Ovary (tissue), 7 donors: ENCODE measurements at regions not wholly inside any gene's neighbourhood (a gene's known extent, or its start where the extent isn't known, plus 50 kb on each side); places are given as distances from the start of the nearest gene placed in this dataset.
"Not testable (repeated sequence)": the region's sequence is repeated elsewhere in the genome, so short reads cannot be mapped to it uniquely, and the experiment has no call there.

ENCODE experiments used
- DNase-seq, 5 donors: peaks; one replicate each; pipeline ENCODE4 v3.0.0-alpha.2; 2019 to 2020
- H3K27ac ChIP-seq, 2 donors: fragments of 200-600 bp; one replicate each; pipeline versions ENCODE4 v1.5.1 to v1.8.0; 2019 to 2022
- H3K27me3 ChIP-seq: fragments of 200-600 bp; one replicate; pipeline ENCODE4 v1.8.0; 2022
- H3K36me3 ChIP-seq: fragments of 200-600 bp; sonication (generic); one replicate; pipeline ENCODE4 v1.5.1; 2019
- H3K4me1 ChIP-seq: one replicate; pipeline ENCODE4 v1.8.1; 2013; ENCODE audit warnings: mild to moderate bottlenecking, moderate library complexity; ENCODE audit not compliant: insufficient read depth
- H3K4me3 ChIP-seq: fragments of 200-600 bp; sonication (generic); one replicate; pipeline ENCODE4 v1.5.1; 2017
- H3K9me3 ChIP-seq, 2 donors: fragments of 200-600 bp in 1 of 2; sonication (generic) in 1 of 2; one replicate each; pipeline versions ENCODE4 v1.5.1 to v1.8.1; 2013 to 2019; ENCODE audit warnings: mild to moderate bottlenecking in 1 of 2, moderate library complexity in 1 of 2
- CTCF ChIP-seq, 3 donors: fragments of 450-650 bp in 2 of 3; fragments of 200-600 bp in 1 of 3; IDR thresholded peaks; one replicate each; pipeline versions ENCODE4 v1.5.1 to v1.8.0; 2016 to 2022; ENCODE audit warnings: antibody characterized with exemption in 3 of 3, mild to moderate bottlenecking in 1 of 3
- EP300 ChIP-seq: sonication (generic); formaldehyde crosslinking; IDR thresholded peaks from one replicate; pipeline ENCODE4 v1.6.1; 2017; ENCODE audit warnings: antibody characterized with exemption
- POLR2A ChIP-seq: fragments of 450-650 bp; IDR thresholded peaks from one replicate; pipeline ENCODE4 v1.6.1; 2017; ENCODE audit warnings: antibody characterized with exemption, mild to moderate bottlenecking, moderate library complexity
- WGBS, 3 donors: extraction: QIAGEN DNeasy Blood & Tissue Kit in 1 of 3; methylation state at CpG; one replicate each; pipeline versions ENCODE4 v1.1.5 to v1.1.7; 2013 to 2017; 5-methylcytosine and 5-hydroxymethylcytosine counted together
- intact Hi-C, 4 donors: fragments of 100-400 bp; cut with DNase I; formaldehyde crosslinking; loops; one replicate each; pipeline versions ENCODE4 v1.11.0 to v1.15.1; 2022 to 2023
- donor health status: DM: no; HTN: no; CAD: no; lungs with moderate emphysema.
- donor health status: DM: no; HTN: no; CAD: no.
- donor health status: Bipolar disorder and iron deficiency.
- donor health status: DM: no; HTN: no; CAD: no.
- donor health status: DM: yes; HTN: yes; CAD: no.

GRCh38 chr7:27453702-27454405, 208.8 kb downstream of the HIBADH start:
- Histone ChIP-seq H3K27me3 (no peaks in the 10 kb centered on the region), H3K4me3 (no peak overlapping the region), H3K36me3 (no peaks in the 10 kb centered on the region), H3K9me3 (no peaks in the 10 kb centered on the region), H3K4me1 (no peaks in the 10 kb centered on the region), H3K27ac (no peak overlapping the region)
- DNase-seq = peak in 1 of 5 donors; percentile 22
- intact Hi-C loops = no loop called here
- TF ChIP-seq EP300 = no peak
- 23 to 37% (median 28%) methylated on average over 8 of the region's 8 CpGs for WGBS, 3 donors

GRCh38 chr7:27457120-27457519, 205.6 kb downstream of the HIBADH start:
- H3K36me3 ChIP-seq, H3K4me3 ChIP-seq, H3K4me1 ChIP-seq, H3K27ac ChIP-seq, H3K9me3 ChIP-seq, intact Hi-C loops, H3K27me3 ChIP-seq: not testable (repeated sequence)
- peak in 1 of 5 donors; percentile 21 for DNase-seq
- 60 to 81% (median 66%) methylated on average over 15 to 16 of the region's 16 CpGs for WGBS, 3 donors

- H3K4me3 ChIP-seq, H3K9me3 ChIP-seq, H3K4me1 ChIP-seq, intact Hi-C loops, H3K27me3 ChIP-seq, H3K27ac ChIP-seq, DNase-seq, H3K36me3 ChIP-seq: not testable (repeated sequence)
- WGBS, 3 donors = 80 to 85% (median 82%) methylated on average over 29 to 34 of the region's 35 CpGs
Measured at GRCh38 chr7:27457603-27458565, 204.8 kb downstream of the HIBADH start.

- intact Hi-C loops = no loop called here
- Histone ChIP-seq H3K27ac (no peak overlapping the region), H3K4me3 (no peak overlapping the region), H3K36me3 (no peaks in the 10 kb centered on the region), H3K27me3 (no peaks in the 10 kb centered on the region), H3K9me3 (no peaks in the 10 kb centered on the region), H3K4me1 (no peaks in the 10 kb centered on the region)
- no peak for DNase-seq
- TF ChIP-seq CTCF (IDR thresholded peaks at IDR 0.05) = no peak
- no peak for TF ChIP-seq EP300
- no peak for TF ChIP-seq POLR2A
- 65 to 80% (median 76%) methylated on average over 4 of the region's 4 CpGs for WGBS, 3 donors
Measured at GRCh38 chr7:27459021-27459730, 203.5 kb downstream of the HIBADH start.

GRCh38 chr7:27459731-27460053, 203.0 kb downstream of the HIBADH start:
- Histone ChIP-seq H3K27me3 (no peaks in the 10 kb centered on the region), H3K9me3 (no peaks in the 10 kb centered on the region), H3K4me1 (no peaks in the 10 kb centered on the region), H3K27ac (no peak overlapping the region), H3K36me3 (no peaks in the 10 kb centered on the region), H3K4me3 (no peak overlapping the region)
- WGBS, 3 donors = 37 to 53% (median 45%) methylated on average over 2 of the region's 2 CpGs
- no peak for DNase-seq
- no peak for TF ChIP-seq CTCF (IDR thresholded peaks at IDR 0.05)
- no peak for TF ChIP-seq EP300
- TF ChIP-seq POLR2A = no peak
- intact Hi-C loops = no loop called here
